BE2C (cell line): ENCODE measurements at regions not wholly inside any gene's neighbourhood (a gene's known extent, or its start where the extent isn't known, plus 50 kb on each side); places are given as distances from the start of the nearest gene placed in this dataset.
A peak's percentile ranks its signal among the peaks of the same experiment; 100 is the strongest.

Source experiments
- DNase-seq: peaks from one replicate; pipeline ENCODE4 v3.0.0-alpha.2; 2020
- H3K27me3 ChIP-seq: fragments of 250-450 bp; sonication (Bioruptor Pico); 2 replicates; pipeline ENCODE4 v1.5.1; 2020; ENCODE audit warnings: mild to moderate bottlenecking
- H3K36me3 ChIP-seq: fragments of 250-450 bp; sonication (Bioruptor Pico); 2 replicates; pipeline ENCODE4 v1.5.1; 2020; ENCODE audit warnings: mild to moderate bottlenecking
- H3K4me1 ChIP-seq: fragments of 250-450 bp; sonication (Bioruptor Pico); 2 replicates; pipeline ENCODE4 v1.5.1; 2020
- H3K4me3 ChIP-seq: 2 replicates; pipeline ENCODE4 v1.5.1; 2011; ENCODE audit warnings: low read depth, low read length
- H3K9me3 ChIP-seq: fragments of 250-450 bp; sonication (Bioruptor Pico); 2 replicates; pipeline ENCODE4 v1.5.1; 2020
- TF ChIP-seq, protein P1 (sequence below): IDR thresholded peaks from 2 replicates; pipeline ENCODE4 v1.5.1; 2012; ENCODE audit warnings: mild to moderate bottlenecking, low read depth, low read length

DNA sequence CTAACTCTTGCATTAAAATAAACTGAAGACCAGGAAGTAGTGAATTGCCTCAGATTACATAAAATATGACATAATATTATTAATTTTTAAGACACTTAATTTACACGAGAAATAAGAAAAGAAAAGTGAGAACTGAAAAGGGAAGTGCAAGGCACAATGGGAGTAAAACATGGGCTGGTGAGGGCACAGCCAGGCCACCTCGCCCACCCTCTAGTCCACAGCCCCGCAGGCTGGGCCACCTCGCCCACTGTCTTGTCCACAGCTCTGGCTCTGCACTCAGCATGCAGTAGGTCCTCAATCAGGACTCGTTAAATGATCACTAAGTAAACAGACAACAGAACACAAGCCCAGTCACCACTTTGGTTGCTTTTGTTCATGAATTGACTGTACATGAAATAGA is 67.8 kb upstream of the ARHGEF7 start:
- Histone ChIP-seq H3K27me3 (peaks cover 15% of the 10 kb centered on the region), H3K9me3 (no peaks in the 10 kb centered on the region), H3K4me1 (no peaks in the 10 kb centered on the region), H3K36me3 (no peaks in the 10 kb centered on the region), H3K4me3 (no peak overlapping the region)
- TF ChIP-seq, protein P1, sequence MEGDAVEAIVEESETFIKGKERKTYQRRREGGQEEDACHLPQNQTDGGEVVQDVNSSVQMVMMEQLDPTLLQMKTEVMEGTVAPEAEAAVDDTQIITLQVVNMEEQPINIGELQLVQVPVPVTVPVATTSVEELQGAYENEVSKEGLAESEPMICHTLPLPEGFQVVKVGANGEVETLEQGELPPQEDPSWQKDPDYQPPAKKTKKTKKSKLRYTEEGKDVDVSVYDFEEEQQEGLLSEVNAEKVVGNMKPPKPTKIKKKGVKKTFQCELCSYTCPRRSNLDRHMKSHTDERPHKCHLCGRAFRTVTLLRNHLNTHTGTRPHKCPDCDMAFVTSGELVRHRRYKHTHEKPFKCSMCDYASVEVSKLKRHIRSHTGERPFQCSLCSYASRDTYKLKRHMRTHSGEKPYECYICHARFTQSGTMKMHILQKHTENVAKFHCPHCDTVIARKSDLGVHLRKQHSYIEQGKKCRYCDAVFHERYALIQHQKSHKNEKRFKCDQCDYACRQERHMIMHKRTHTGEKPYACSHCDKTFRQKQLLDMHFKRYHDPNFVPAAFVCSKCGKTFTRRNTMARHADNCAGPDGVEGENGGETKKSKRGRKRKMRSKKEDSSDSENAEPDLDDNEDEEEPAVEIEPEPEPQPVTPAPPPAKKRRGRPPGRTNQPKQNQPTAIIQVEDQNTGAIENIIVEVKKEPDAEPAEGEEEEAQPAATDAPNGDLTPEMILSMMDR: no peak
- no peak for DNase-seq

DNA sequence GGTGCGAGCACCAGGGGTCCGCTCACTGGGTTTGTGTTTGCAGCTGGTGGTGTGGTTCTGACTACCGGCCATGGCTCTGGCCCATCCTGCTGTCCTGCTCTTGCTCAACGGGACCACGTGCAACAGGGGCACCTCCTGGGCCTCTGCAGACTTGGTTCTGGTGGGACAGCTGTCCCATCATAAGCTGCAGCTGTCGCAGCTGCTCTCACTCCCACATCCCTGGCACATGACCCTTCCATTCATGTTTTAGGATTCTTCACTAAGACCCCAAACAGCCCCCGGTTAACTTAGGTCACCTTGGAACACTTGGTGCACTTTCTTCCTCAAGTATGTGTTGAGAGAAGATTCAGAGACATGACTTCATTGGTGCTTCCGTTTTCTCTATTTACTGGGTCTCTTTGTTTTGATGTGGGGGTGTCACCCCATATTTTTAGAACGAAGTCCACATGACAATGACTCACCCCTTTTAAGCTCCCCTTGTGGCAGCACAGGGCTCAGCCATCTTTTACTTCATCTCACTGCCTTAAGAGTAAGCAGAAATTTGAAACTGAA is 68.4 kb upstream of the ARHGEF7 start:
- no peaks in the 10 kb centered on the region for H3K4me1 ChIP-seq
- H3K27me3 ChIP-seq: peaks cover 19% of the 10 kb centered on the region
- TF ChIP-seq, protein P1: no peak; the same call in 1 of the 2 replicates
- H3K36me3 ChIP-seq: no peaks in the 10 kb centered on the region
- no peak overlapping the region for H3K4me3 ChIP-seq
- DNase-seq: no peak
- no peaks in the 10 kb centered on the region for H3K9me3 ChIP-seq

DNA sequence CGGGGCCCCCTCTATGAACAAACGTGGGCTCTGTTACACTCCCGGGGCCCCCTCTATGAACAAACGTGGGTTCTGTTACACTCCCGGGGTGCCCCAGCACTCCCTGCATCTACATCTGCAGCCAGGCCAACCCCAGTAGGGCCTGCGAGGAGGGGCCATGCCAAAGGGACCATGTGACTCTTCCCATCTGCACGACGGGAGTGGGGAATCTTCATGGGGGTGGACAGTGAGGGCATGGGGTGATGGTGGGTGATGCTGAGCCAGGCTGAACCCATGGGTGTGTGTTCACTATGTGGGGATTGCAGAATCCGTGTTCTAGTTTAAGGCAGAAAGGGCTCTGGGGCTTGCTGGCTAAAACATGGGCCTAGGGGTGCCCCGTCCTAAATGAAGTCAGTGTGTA is 69.9 kb upstream of the ARHGEF7 start:
- Histone ChIP-seq H3K4me1 (no peaks in the 10 kb centered on the region), H3K4me3 (no peak overlapping the region), H3K36me3 (no peaks in the 10 kb centered on the region), H3K27me3 (peaks cover 18% of the 10 kb centered on the region), H3K9me3 (no peaks in the 10 kb centered on the region)
- DNase-seq: no peak
- TF ChIP-seq, protein P1: no peak

DNA sequence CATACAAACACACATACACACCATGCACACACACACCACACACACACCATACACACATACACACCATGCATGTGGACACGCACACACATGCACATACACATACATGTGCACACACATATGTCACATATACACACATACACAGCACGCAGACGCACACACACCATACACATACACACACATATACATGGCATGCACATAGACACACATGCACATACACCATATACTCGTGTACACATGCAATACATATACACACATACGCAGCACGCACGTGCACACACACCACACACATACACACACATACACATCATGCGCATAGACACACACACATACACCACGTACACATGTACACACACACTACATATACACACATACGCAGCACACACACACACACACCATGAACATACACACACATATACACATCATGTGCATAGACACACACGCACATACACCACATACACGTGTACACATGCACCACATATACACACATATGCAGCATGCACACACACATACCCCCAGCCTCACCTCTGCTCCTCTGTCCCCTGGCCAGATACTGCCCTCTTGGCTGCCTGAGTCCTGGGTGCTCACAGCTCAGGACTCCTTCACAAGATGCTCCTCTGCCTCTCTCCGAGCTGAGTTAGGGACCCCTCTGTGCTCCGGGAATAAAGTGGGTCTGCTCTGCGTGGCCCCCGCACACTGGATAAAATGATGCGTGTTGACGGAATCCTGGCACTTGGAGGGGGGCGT is 70.9 kb upstream of the ARHGEF7 start:
- DNase-seq: no peak
- no peak overlapping the region for H3K4me3 ChIP-seq
- TF ChIP-seq, protein P1: no peak
- H3K4me1 ChIP-seq: no peaks in the 10 kb centered on the region
- no peaks in the 10 kb centered on the region for H3K36me3 ChIP-seq
- H3K27me3 ChIP-seq: peaks cover 27% of the 10 kb centered on the region
- no peaks in the 10 kb centered on the region for H3K9me3 ChIP-seq

DNA sequence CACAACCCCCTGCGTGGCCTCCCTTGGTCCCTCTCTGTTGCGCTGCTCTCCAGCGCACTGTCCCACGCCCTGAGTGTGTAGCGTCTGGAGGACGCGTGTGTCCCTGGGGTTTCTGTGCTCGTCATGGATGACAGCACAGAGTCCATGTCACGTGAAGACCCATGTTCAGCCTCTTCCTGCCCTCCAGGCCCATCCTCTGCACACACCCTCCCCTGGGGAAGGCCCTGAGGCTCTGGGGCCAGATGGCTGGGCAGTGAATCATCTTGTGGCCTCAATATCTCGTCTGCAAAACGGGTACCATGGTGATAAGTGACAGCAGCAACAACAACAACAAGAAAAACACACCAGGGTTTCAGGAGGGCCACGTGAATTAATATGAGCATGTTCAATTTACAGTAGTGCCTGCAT is 71.5 kb upstream of the ARHGEF7 start:
- no peaks in the 10 kb centered on the region for H3K36me3 ChIP-seq
- DNase-seq: peak; percentile 52
- H3K4me3 ChIP-seq: no peak overlapping the region
- no peaks in the 10 kb centered on the region for H3K9me3 ChIP-seq
- TF ChIP-seq, protein P1: no peak
- H3K27me3 ChIP-seq: peaks cover 34% of the 10 kb centered on the region
- H3K4me1 ChIP-seq: no peaks in the 10 kb centered on the region

DNA sequence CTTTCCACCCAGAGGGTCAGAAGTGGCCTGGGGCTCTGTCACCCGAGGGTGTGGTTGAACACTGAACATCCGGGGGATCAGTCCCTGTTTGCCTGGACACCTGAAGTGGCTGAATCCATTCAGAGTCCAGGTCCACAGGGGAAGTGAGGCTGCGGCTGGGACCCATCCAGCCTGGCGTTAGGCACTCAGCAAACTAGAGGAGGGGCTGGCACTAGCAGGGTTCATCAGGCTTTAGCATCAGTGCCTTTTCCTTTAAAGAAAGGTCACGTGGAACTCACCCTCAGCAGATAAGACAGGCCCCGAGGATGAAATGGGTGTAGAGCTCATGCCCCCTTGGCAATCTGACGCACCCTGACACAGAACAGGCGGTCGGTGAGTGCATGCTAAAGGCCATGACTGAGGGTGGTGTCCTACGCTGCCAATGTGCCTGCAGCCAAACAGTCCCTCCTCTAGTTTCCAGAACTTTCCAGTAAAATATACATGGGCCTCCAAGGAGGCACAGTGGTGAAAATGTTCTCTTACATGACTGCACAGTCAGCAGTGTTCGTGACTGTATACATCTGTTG is 72.4 kb upstream of the ARHGEF7 start:
- Histone ChIP-seq H3K36me3 (no peaks in the 10 kb centered on the region), H3K4me3 (no peak overlapping the region), H3K4me1 (no peaks in the 10 kb centered on the region), H3K27me3 (peaks cover 42% of the 10 kb centered on the region), H3K9me3 (no peaks in the 10 kb centered on the region)
- TF ChIP-seq, protein P1: no peak
- no peak for DNase-seq
